ENCODE measurements at regions not wholly inside any gene's neighbourhood (a gene's known extent, or its start where the extent isn't known, plus 50 kb on each side); places are given as distances from the start of the nearest gene placed in this dataset.

GRCh38 chr2:42871372-42871771 is 79.0 kb upstream of the HAAO start:
- Histone ChIP-seq H3K27me3 (ENCODE audit: control insufficient read depth in 1 of 2, insufficient read depth in 2 of 2, low read length in 2 of 2) (no peaks in the 10 kb centered on the region), H3K9ac (ENCODE audit: low read length) (no peak overlapping the region), H3K9me3 (ENCODE audit: low read length) (no peaks in the 10 kb centered on the region), H3K27ac (ENCODE audit: low read depth, low read length) (no peak overlapping the region), H3K4me3 (ENCODE audit: low read depth in 1 of 2, low read length in 2 of 2) (no peak overlapping the region), H3K36me3 (ENCODE audit: insufficient read depth, low read length) (no peaks in the 10 kb centered on the region), H3K4me1 (ENCODE audit: insufficient read depth, low read length) (peaks cover 40% of the 10 kb centered on the region)

- Histone ChIP-seq H3K4me3 (ENCODE audit: low read depth in 1 of 2, low read length in 2 of 2) (no peak overlapping the region), H3K9ac (ENCODE audit: low read length) (no peak overlapping the region), H3K27me3 (ENCODE audit: control insufficient read depth in 1 of 2, insufficient read depth in 2 of 2, low read length in 2 of 2) (no peaks in the 10 kb centered on the region), H3K4me1 (ENCODE audit: insufficient read depth, low read length) (peaks cover 28% of the 10 kb centered on the region), H3K27ac (ENCODE audit: low read depth, low read length) (no peak overlapping the region), H3K36me3 (ENCODE audit: insufficient read depth, low read length) (no peaks in the 10 kb centered on the region), H3K9me3 (ENCODE audit: low read length) (no peaks in the 10 kb centered on the region)
These were observed 76.5 kb upstream of the HAAO start for GRCh38 chr2:42868874-42869273.

GRCh38 chr2:42868096-42868495 is 75.7 kb upstream of the HAAO start:
- Histone ChIP-seq H3K9ac (ENCODE audit: low read length) (no peak overlapping the region), H3K9me3 (ENCODE audit: low read length) (no peaks in the 10 kb centered on the region), H3K27ac (ENCODE audit: low read depth, low read length) (no peak overlapping the region), H3K4me3 (ENCODE audit: low read depth in 1 of 2, low read length in 2 of 2) (no peak overlapping the region), H3K27me3 (ENCODE audit: control insufficient read depth in 1 of 2, insufficient read depth in 2 of 2, low read length in 2 of 2) (no peaks in the 10 kb centered on the region), H3K4me1 (ENCODE audit: insufficient read depth, low read length) (peaks cover 21% of the 10 kb centered on the region), H3K36me3 (ENCODE audit: insufficient read depth, low read length) (no peaks in the 10 kb centered on the region)

- no peaks in the 10 kb centered on the region for H3K9me3 ChIP-seq (ENCODE audit: low read length)
- H3K36me3 ChIP-seq (ENCODE audit: insufficient read depth, low read length), result no peaks in the 10 kb centered on the region
- no peak overlapping the region for H3K9ac ChIP-seq (ENCODE audit: low read length)
- H3K4me1 ChIP-seq (ENCODE audit: insufficient read depth, low read length), result peaks cover 20% of the 10 kb centered on the region
- H3K27me3 ChIP-seq (ENCODE audit: control insufficient read depth in 1 of 2, insufficient read depth in 2 of 2, low read length in 2 of 2), result no peaks in the 10 kb centered on the region
- H3K4me3 ChIP-seq (ENCODE audit: low read depth in 1 of 2, low read length in 2 of 2), result peak overlapping the region in 1 of 2 donors; percentile 32
- peak overlapping the region; percentile 70 for H3K27ac ChIP-seq (ENCODE audit: low read depth, low read length)
These were observed 75.0 kb upstream of the HAAO start for GRCh38 chr2:42867093-42868065.

DNA sequence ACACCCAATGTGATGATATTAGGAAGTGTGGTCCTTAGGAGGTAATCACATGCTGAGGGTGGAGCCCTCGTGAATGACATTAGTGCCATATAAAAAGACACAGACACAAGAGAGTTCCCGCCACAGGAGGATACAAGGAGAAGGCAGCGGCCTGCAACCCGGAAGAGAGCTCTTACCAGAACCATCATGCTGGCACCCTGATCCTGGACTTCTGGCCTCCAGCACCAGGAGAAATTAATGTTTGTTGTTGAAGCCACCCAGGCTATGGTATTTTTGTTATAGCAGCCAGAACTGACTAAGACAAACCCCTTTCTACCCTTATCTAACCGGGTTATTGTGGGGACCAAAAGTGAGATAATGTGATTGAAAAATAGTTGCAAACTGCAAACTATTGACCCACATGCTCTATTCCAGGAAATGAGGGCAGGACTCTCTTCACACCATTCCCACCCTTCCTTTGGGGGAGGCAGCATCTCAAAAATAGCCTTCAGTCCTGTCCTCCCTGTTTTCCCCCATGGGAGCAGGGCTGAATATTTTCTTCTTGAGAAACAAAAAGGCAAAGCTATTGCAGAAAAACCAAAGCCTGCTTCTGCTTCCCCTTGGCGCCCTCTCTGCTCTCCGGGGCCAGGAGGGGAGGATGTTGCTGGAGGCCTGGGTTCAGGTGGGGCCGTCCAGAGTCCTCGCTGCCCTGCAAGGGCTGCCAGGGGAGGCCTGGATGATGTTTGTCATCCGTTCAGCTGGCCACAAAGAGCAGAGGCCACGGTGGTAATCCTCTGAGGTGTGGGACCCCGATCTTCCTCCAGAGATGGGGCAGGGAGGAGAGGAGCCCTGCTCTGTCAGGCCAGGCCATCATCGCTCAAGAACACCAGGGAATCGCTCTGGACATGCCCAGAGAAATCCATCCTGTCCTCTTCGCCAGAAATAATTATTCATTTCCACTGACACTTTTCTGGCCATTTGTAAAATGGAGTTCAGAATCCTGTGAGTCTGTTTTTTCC is 73.8 kb upstream of the HAAO start:
- peak overlapping the region; percentile 70 for H3K27ac ChIP-seq (ENCODE audit: low read depth, low read length)
- H3K27me3 ChIP-seq (ENCODE audit: control insufficient read depth in 1 of 2, insufficient read depth in 2 of 2, low read length in 2 of 2), result no peaks in the 10 kb centered on the region
- H3K4me1 ChIP-seq (ENCODE audit: insufficient read depth, low read length), result peaks cover 20% of the 10 kb centered on the region
- H3K4me3 ChIP-seq (ENCODE audit: low read depth in 1 of 2, low read length in 2 of 2), result peak overlapping the region; percentile 18 to 32
- no peaks in the 10 kb centered on the region for H3K36me3 ChIP-seq (ENCODE audit: insufficient read depth, low read length)
- no peak overlapping the region for H3K9ac ChIP-seq (ENCODE audit: low read length)
- H3K9me3 ChIP-seq (ENCODE audit: low read length), result no peaks in the 10 kb centered on the region

DNA sequence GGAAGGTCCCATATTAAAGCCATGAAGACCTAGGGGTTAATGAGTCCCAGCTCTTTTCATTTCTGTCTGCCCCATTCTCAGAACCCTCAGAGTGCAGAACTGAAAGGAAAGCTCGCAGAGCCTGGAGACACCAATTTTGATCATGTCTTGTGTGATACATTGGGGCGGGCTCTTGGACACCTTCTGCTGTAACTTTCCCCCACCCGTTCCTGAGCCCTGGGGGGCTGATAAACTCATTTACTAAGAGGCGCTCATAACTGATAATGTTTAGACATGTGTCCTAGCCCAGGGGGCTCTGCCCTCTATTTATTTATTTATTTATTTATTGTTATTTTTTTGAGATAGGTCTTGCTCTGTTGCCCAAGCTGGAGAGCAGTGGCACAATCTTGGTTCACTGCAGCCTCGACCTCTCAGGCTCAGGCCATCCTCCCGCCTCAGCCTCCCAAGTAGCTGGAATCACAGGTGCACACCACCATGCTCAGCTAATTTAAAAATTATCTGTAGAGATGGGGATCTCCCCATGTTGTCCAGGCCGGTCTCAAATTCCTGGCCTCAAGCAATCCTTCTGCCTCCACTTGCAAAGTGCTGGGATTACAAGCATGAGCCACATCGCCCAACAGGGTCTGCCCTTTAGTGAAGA is 72.4 kb upstream of the HAAO start:
- H3K9me3 ChIP-seq (ENCODE audit: low read length), result no peaks in the 10 kb centered on the region

GRCh38 chr2:42864222-42864621 is 71.8 kb upstream of the HAAO start:
- Histone ChIP-seq H3K36me3 (ENCODE audit: insufficient read depth, low read length) (no peaks in the 10 kb centered on the region), H3K27ac (ENCODE audit: low read depth, low read length) (no peak overlapping the region), H3K9me3 (ENCODE audit: low read length) (no peaks in the 10 kb centered on the region), H3K4me3 (ENCODE audit: low read depth in 1 of 2, low read length in 2 of 2) (no peak overlapping the region), H3K27me3 (ENCODE audit: control insufficient read depth in 1 of 2, insufficient read depth in 2 of 2, low read length in 2 of 2) (no peaks in the 10 kb centered on the region), H3K9ac (ENCODE audit: low read length) (no peak overlapping the region), H3K4me1 (ENCODE audit: insufficient read depth, low read length) (peaks cover 20% of the 10 kb centered on the region)

More for the DNA sequence above, 72.4 kb upstream of the HAAO start:
- no peaks in the 10 kb centered on the region for H3K27me3 ChIP-seq (ENCODE audit: control insufficient read depth in 1 of 2, insufficient read depth in 2 of 2, low read length in 2 of 2)
- no peak overlapping the region for H3K9ac ChIP-seq (ENCODE audit: low read length)
- H3K36me3 ChIP-seq (ENCODE audit: insufficient read depth, low read length), result no peaks in the 10 kb centered on the region
- no peak overlapping the region for H3K27ac ChIP-seq (ENCODE audit: low read depth, low read length)
- no peak overlapping the region for H3K4me3 ChIP-seq (ENCODE audit: low read depth in 1 of 2, low read length in 2 of 2)
- peaks cover 20% of the 10 kb centered on the region for H3K4me1 ChIP-seq (ENCODE audit: insufficient read depth, low read length)

GRCh38 chr2:42863751-42864150 is 71.4 kb upstream of the HAAO start:
- H3K4me3 ChIP-seq (ENCODE audit: low read depth in 1 of 2, low read length in 2 of 2), result no peak overlapping the region
- no peaks in the 10 kb centered on the region for H3K36me3 ChIP-seq (ENCODE audit: insufficient read depth, low read length)
- H3K27me3 ChIP-seq (ENCODE audit: control insufficient read depth in 1 of 2, insufficient read depth in 2 of 2, low read length in 2 of 2), result no peaks in the 10 kb centered on the region
- H3K9me3 ChIP-seq (ENCODE audit: low read length), result no peaks in the 10 kb centered on the region
- no peak overlapping the region for H3K27ac ChIP-seq (ENCODE audit: low read depth, low read length)
- H3K9ac ChIP-seq (ENCODE audit: low read length), result no peak overlapping the region
- H3K4me1 ChIP-seq (ENCODE audit: insufficient read depth, low read length), result peaks cover 20% of the 10 kb centered on the region

- Histone ChIP-seq H3K9me3 (ENCODE audit: low read length) (no peaks in the 10 kb centered on the region), H3K27ac (ENCODE audit: low read depth, low read length) (no peak overlapping the region), H3K4me3 (ENCODE audit: low read depth in 1 of 2, low read length in 2 of 2) (no peak overlapping the region), H3K9ac (ENCODE audit: low read length) (no peak overlapping the region), H3K4me1 (ENCODE audit: insufficient read depth, low read length) (peaks cover 20% of the 10 kb centered on the region), H3K27me3 (ENCODE audit: control insufficient read depth in 1 of 2, insufficient read depth in 2 of 2, low read length in 2 of 2) (no peaks in the 10 kb centered on the region), H3K36me3 (ENCODE audit: insufficient read depth, low read length) (no peaks in the 10 kb centered on the region)
These were observed 70.9 kb upstream of the HAAO start for GRCh38 chr2:42863320-42863719.

DNA sequence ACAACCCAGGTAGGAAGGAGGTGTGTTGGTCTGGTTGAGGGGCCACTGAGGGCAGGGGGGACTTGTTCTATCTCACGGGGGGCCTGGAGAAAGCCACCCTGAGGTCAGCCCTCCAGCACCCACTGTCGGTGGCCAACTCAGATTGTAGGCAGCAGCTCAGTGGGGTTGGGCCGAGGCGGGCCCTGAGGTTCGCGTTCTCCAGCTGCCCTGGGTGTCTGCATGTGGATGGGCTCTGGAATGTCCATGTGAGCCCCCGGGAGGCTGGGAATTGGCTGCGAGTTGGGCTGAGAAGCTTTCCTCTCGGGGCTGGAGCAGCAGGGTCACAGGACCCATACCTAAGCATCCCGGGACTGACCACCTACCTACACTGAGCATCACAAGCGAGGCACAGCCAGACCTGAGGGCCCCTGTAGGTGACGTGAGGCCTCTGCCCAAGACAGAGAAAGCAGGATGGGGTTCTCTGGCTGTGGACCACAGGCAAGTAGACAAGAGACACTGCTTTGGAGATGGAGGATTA is 70.3 kb upstream of the HAAO start:
- H3K4me1 ChIP-seq (ENCODE audit: insufficient read depth, low read length), result peaks cover 20% of the 10 kb centered on the region
- no peak overlapping the region for H3K9ac ChIP-seq (ENCODE audit: low read length)
- H3K9me3 ChIP-seq (ENCODE audit: low read length), result no peaks in the 10 kb centered on the region
- no peak overlapping the region for H3K27ac ChIP-seq (ENCODE audit: low read depth, low read length)
- H3K36me3 ChIP-seq (ENCODE audit: insufficient read depth, low read length), result no peaks in the 10 kb centered on the region
- H3K27me3 ChIP-seq (ENCODE audit: control insufficient read depth in 1 of 2, insufficient read depth in 2 of 2, low read length in 2 of 2), result no peaks in the 10 kb centered on the region
- H3K4me3 ChIP-seq (ENCODE audit: low read depth in 1 of 2, low read length in 2 of 2), result no peak overlapping the region

GRCh38 chr2:42861321-42861720 is 68.9 kb upstream of the HAAO start:
- Histone ChIP-seq H3K36me3 (ENCODE audit: insufficient read depth, low read length) (no peaks in the 10 kb centered on the region), H3K27me3 (ENCODE audit: control insufficient read depth in 1 of 2, insufficient read depth in 2 of 2, low read length in 2 of 2) (no peaks in the 10 kb centered on the region), H3K4me3 (ENCODE audit: low read depth in 1 of 2, low read length in 2 of 2) (no peak overlapping the region), H3K9me3 (ENCODE audit: low read length) (no peaks in the 10 kb centered on the region), H3K4me1 (ENCODE audit: insufficient read depth, low read length) (peaks cover 6% of the 10 kb centered on the region), H3K9ac (ENCODE audit: low read length) (no peak overlapping the region), H3K27ac (ENCODE audit: low read depth, low read length) (no peak overlapping the region)

Data from muscle layer of colon (tissue), 2 donors.